ENCODE measurements at regions not wholly inside any gene's neighbourhood (a gene's known extent, or its start where the extent isn't known, plus 50 kb on each side); places are given as distances from the start of the nearest gene placed in this dataset.

DNA sequence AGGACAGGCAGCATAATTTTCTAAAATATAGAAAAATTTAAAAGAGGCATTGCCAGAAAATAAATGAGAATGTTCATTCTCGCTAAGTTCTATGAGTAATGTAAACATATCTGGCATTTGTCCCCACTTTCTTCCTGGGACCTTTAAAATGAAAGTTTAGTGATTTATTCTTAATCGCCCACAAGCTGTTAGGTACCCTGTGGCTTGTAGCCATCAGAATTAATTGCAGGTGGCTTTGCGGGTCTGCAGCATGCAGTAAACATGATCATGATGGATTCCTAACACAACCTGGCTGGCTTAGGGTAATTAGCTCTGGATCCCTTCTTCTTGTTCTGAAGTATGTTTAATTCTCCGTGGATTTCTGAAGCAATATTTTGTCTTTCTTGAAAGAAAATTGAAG, 103.5 kb upstream of the FRMD6 start:
- no peak for DNase-seq (ENCODE audit: low spot score)
- no peak for ATAC-seq
- intact Hi-C loops (cut with DNase I), result no loop called here

DNA sequence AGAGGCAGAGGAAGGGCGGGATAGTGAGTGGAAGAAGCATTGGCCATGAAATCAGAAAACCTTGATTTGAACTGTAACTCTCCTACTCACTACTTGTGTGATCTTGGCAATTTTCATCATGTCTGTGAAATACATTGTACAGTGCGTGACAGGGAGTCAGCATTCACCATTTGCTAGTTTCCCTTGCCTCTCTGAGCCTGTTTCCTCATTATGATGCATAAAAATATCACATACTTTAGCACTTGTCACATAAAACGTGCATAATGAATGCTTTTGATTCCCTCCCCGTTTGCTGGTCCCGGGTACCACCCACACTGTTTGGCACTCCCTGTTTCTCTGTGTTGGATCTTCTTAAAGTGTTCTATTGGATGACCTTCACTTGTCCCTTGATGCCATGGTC, 101.1 kb upstream of the FRMD6 start:
- ATAC-seq (no peak), DNase-seq (ENCODE audit: low spot score) (no peak)
- intact Hi-C loops (cut with DNase I), result no loop called here

DNA sequence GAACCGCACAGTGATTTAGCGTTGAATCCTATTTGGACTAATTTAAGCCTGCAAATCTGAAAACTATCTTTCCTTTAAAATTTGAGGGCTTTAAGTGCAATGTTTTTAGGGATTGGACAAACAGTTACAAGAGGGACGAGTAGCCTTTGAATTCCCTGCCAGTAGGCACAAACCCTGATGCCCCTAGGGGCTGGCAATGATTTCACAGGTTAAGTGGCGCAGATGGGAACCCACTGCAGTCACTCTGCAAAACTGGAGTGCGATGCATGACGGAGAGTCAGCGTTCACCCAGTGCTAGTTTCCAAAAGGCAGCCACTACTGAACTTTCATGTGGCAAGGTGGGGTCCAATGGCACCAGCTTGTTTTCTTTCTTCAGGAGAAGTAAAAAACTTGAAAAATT, 99.4 kb upstream of the FRMD6 start:
- DNase-seq (ENCODE audit: low spot score), result no peak
- intact Hi-C loops (cut with DNase I), result no loop called here
- ATAC-seq, result no peak

DNA sequence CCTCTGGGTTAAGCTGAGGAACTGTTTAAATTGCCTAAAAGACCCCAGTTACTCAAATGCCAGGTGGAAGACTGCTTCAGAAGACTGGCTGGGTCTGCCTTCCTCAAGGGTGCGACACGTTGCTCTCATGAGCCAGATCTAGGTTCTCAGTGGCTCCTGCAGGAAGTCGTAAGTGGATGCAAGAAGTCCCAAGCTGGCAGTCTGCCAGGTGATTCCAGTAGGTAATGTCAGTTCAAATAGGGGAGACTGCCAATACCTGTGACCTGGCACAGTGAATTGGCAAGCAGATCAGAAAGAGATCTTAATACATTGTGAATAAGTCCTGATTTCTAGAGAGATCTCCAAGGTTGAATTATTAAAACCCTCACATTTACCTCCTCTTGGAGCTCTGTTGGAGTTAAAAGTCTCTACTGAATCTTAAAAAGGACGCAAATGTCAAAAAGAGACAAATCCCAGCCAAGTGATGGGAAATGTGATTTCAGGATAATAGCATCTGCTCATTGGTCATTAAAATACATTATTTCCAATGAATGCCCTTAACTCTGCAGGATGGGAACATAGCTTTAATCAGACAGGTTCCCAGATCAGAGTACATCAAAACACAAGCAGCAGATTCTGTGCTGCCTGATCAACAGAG, 98.8 kb upstream of the FRMD6 start:
- ATAC-seq (no peak), DNase-seq (ENCODE audit: low spot score) (no peak)

DNA sequence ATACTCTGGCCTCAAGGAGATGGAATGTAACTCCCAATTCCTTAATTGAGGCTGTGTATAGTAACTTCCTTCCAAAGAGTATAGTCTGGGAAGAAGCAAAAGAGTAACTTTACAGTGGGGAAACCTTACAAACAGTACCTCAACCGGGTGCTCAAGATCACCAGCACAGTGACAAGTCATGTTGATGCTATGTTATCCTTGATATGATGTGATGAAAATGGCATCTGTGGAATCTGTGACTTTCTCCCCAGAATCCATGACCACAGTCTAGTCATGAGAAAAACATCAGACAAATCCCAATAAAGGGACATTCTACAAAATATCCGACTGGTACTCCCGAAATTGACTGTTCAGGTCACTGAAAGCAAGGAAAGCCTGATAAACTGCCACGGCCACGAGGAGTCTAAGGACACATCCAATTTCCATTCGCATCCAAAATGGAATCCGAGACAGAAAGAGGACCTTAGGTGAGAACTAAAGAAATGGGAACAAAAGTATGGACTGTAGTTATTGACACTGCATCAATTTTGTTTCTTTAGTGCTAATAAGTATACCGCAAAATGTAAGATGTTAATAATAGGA, 97.3 kb upstream of the FRMD6 start:
- DNase-seq (ENCODE audit: low spot score) (no peak), ATAC-seq (no peak)
- intact Hi-C loops (cut with DNase I), result no loop called here

More for the DNA sequence above, 98.8 kb upstream of the FRMD6 start:
- intact Hi-C loops (cut with DNase I), result no loop called here

DNA sequence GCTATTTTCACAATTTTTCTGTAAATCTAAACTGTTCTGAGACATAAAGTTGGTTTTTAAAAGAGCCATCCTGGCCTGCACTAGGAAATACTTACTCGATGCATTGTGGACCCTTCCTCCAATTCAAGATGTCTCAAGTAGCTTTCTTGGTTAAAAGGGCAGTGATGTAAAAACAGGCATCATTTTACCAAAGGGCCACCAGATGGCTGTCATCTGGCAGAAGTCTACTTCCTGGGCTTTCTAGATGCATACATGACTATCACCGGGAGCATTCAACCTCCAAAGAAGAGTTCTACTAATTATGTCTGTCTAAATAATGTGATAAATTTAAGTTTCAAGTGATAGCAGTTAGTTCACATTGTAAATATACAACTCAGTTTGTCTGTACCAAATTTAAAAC, 96.8 kb upstream of the FRMD6 start:
- ATAC-seq (no peak), DNase-seq (ENCODE audit: low spot score) (no peak)
- intact Hi-C loops (cut with DNase I), result no loop called here

DNA sequence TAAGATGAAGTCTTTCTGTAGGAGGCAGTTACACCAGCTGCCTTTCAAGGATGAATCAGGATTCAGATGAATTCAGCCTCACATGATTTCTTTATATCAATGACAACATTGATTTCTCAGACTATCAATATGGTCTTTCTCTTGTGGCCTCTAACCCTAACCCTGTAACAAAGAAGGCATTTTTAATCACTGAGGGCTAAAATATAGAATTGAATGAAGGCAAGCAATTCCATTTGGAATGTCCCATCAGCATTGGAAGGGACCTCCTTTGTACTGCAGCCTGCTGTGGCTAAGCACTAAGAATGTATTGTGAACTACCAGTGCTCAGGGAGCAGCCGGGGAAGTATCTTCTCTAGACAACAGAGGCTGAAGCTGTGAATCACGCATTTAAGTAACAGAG, 90.6 kb upstream of the FRMD6 start:
- ATAC-seq (no peak), DNase-seq (ENCODE audit: low spot score) (no peak)
- intact Hi-C loops (cut with DNase I), result no loop called here

DNA sequence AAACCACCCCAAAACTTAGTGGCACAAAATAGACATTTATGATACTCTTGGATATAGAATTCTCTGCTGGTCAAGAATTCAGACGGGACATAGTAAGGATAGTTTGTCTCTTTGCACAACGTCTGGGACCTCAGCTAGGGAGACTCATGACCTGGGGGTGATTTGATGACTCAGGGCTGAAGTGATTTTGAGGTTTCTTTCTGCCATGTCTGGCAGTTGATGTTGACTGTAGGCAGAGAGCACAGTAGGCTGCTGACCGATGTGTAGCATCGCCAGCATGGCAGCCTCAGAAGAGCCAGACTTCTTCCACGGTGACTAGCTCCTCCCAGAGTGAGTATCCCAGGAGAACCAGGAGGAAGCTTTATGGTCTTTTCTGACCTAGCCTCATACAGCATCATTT, 88.9 kb upstream of the FRMD6 start:
- ATAC-seq (no peak), DNase-seq (ENCODE audit: low spot score) (no peak)
- intact Hi-C loops (cut with DNase I), result no loop called here

DNA sequence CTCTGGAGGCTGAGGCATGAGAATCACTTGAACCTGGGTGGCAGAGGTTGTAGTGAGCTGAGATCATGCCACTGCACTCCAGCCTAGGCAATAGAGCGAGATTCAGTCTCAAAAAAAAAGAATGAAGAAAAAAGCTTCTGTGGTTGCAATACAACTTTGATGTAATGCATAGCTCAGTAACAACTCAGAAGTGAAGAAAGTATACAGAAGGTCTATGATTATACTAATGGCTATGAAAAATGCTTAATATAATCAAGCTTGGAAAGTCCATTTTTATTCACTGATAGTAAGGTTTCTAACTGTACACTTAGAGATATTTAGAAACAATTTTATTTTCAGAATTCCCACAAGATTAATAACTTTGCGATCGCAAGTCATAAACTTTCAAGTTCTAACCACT, 88.2 kb upstream of the FRMD6 start:
- no peak for ATAC-seq
- intact Hi-C loops (cut with DNase I), result no loop called here
- no peak for DNase-seq (ENCODE audit: low spot score)

DNA sequence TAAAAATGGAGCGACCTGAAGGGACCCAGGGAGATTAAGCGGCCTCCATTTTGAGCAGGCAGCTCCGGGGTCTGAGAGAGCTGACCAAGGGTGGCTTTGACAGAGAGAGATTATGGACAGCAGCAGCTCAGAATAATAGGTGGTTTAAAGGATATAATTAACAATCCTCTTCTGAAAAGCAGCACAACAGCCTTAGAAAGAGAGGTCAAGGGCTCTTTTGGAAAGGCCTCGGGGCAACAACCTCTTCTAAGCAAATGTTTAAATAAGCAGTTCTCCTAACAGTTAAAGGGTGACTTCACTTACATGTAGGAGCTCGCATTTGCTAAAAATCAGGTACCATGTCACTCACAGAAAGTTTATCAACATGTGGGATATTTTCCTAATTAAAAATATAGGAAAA, 87.2 kb upstream of the FRMD6 start:
- DNase-seq (ENCODE audit: low spot score) (no peak), ATAC-seq (no peak)
- intact Hi-C loops (cut with DNase I), result no loop called here

DNA sequence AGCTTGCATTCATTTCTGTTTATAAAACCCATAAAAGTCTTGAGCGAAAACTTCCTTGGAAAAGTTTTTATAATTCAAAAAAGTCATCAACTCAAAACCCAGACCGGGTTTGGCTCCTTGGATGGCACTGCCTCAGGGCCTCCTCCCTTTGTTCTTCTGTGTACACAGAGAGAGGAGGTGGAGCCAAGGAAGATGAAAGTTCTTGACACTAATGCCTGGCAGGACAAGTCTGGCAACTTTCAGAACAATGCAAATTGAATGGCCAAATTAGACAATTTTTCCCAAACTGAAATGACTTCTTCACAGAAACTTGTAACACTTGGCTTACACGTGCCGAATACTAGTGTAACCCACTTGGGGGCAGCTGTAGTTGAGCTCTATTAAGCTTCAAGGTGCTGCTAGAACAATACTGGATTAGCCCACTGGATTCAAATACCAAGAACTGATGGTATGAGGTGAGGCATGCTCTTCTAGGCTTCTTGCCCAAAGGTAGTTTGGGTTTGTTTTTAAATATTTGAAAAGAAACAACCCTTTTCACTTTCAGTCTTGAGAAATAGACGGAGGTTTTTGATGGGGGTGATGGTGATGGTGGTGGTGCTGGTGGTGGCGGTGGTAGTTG, 86.6 kb upstream of the FRMD6 start:
- no peak for DNase-seq (ENCODE audit: low spot score)
- intact Hi-C loops (cut with DNase I), result no loop called here

DNA sequence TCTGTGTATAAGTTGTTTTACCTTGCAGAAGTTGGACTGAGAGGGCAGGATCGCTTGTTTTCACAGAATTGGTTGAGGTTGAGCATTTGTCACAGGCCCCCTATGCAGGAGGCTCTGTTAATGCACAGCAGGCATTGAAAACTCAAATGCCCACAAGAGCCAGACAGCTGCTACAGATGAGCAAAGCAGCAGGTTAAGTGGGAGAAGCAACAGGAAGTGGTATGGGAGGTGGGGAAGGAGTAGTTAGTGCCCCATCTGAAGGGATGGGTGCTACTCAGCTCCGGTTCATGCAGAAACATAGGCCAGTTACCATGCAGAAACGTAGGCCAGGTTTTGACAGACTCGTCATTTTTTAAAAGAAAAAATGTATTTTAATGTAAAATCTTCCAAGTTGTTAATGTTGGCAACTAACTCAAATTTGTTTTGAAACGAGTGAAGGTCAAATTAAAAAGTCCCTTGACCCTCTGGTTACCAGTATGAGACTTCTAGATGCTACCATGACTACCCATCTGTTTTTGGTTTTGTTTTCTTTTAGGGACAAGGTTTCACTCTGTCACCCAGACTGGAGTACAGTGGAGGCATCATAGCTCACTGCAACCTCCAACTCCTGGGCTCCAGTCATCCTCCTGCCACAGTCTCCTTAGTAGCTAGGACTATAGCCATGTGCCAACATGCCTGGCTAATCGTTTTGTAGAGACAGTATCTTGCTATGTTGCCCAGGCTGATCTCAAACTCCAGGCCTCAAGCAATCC, 84.7 kb upstream of the FRMD6 start:
- ATAC-seq, result no peak
- intact Hi-C loops (cut with DNase I), result no loop called here

More for the DNA sequence above, 86.6 kb upstream of the FRMD6 start:
- no peak for ATAC-seq

DNA sequence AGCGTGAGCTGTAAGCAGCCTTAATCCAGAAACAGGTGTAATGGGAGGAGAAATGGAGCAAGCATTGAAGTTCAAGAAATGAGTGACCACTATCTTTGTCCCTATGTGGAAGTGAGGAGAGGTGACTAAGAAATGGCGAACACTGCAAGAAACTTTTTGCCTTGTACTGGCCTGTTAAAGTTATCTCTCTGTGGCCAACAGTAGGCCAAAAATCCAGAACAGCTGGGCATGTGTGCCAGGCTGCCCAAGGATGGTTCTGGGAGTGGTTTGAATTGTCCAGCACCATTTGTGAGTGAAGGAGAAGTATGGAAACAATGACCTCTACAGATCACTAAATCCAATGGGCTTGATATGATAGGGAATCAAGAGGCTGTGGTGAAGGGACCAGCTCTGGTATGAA, 83.3 kb upstream of the FRMD6 start:
- intact Hi-C loops (cut with DNase I), result no loop called here
- DNase-seq (ENCODE audit: low spot score), result no peak
- no peak for ATAC-seq

More for the DNA sequence above, 84.7 kb upstream of the FRMD6 start:
- DNase-seq (ENCODE audit: low spot score), result no peak

DNA sequence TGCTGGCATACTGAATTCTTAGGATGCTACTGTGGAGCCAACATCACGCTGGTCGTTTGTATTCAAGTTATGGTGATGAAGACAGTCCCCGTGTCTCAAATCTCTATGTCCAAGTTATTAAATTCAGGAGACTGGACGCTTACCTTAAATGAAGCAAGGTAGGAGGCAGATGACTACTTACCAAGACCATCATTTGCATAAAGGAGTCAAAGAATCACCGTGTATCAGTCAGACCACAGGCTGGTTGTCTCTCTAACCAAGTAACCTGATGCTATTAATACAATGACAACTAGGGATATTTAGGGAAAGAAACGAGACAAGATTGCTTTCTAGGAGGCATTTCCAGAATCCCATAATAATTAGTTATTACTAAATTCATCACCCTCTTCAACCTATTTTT, 78.1 kb upstream of the FRMD6 start:
- DNase-seq (ENCODE audit: low spot score) (no peak), ATAC-seq (no peak)
- intact Hi-C loops (cut with DNase I), result no loop called here

DNA sequence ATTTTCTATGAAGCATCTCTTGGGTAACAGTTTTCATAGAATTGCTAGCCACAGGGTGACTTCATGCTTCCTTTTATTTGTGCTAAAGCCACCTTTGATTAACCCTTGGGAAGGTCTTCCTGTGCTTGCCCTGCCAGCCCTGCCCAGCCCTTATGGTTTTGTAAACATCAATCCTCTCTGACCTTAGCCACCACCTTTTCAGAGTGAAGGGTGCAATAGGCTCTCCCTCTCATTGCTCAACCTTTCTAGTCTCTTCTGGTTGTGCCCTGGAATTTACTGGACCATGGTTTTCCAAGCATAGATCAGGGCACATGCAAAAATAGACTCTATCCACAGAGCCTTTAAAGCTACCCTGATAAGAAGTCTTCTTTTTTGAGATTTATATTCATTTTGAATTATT, 77.7 kb upstream of the FRMD6 start:
- no peak for DNase-seq (ENCODE audit: low spot score)
- no peak for ATAC-seq
- intact Hi-C loops (cut with DNase I), result no loop called here

DNA sequence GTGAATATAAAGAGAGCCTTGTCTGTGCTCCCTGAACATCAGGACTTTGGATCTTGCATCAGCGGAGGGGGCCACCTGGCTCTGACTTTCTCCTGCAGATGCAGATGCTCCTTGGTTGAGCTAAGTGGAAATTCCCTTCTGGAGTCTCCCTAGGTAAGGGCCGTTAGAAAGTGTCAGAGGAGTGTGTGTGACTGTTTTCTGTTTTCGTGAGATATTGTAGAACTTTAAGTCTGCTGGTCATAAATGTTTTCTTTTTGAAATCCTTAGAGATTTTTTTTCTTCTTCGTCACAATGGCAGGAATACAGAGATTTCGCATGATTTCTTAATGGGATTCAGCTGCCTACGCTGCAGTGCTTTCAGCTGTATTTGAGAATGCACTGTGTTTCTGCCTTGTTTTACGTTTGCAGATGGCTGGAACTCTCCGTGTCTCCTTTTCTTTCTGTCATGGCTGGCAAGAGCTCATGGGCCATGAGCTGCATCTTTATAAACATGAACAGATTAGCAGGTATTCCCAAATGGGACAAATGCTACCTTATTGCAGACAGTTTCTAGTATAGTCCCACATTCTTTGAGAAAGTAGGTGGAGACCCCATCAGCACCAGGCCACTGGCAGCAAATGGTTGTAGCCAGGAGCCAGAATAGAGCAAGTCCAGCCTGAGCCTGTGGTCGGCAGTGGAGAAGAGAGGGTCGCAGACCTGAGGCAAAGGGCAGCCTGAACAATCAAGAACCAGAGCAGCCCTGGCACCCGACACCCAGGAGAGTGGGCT, 76.2 kb upstream of the FRMD6 start:
- DNase-seq (ENCODE audit: low spot score) (no peak), ATAC-seq (peak; percentile 89)
- intact Hi-C loops (cut with DNase I), result no loop called here

DNA sequence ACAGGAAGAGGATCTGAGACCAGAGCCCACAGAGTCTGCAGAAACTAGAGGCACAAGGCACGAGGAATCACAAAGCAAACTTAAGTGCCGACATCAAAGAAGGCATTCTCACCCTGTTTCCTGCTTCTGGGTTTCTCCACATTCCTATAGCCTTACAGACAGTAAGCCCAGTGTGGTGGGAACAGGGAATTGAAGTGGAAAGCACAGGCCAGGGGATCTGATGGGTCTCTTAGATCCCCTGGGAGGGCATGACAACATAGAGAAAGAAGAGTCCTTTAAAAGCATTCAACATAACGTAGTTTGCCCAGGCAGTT, 75.6 kb upstream of the FRMD6 start:
- intact Hi-C loops (cut with DNase I), result no loop called here
- ATAC-seq, result peak; percentile 34

DNA sequence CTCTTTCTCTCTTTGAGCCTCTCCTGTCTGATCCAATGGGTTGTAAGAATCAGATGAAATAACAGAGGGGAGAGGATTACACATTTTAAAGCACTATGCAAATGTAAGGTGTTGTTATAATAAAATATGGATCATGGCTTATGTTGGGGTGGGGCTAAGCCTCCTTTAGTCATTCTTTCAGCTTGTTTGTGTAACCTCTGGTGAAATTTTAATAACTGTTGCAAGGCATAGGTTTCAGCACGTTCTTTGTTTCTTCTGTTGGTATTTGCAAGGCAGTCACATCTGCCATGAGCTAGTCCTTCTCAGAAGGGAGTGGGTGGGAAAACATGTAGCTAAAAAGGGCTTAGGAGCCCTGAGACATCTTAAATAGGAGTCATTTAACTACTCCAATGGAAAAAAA, 74.8 kb upstream of the FRMD6 start:
- DNase-seq (ENCODE audit: low spot score) (no peak), ATAC-seq (no peak)
- intact Hi-C loops (cut with DNase I), result no loop called here

More for the DNA sequence above, 75.6 kb upstream of the FRMD6 start:
- DNase-seq (ENCODE audit: low spot score), result no peak

DNA sequence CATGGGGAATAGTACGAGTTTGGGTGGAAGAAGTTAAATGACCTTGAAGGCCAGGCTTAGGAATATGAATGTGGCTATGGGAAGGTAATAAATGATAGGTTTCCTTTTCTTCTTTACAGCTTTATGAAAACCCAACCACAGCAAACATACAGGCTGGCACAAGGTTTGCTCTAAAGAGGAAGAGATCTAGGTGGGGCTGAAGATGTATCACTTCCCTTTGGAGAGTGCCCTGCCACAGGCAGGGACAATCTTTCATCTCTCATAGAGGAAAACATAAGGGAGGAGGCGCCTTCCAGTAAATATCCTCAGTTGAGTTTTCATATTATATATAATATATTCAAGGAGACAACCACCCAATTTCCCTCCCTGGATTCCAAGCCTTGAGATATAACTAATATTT, 72.9 kb upstream of the FRMD6 start:
- intact Hi-C loops (cut with DNase I), result no loop called here
- ATAC-seq, result no peak
- DNase-seq (ENCODE audit: low spot score), result no peak
